H1 (cell line): ENCODE measurements at regions not wholly inside any gene's neighbourhood (a gene's known extent, or its start where the extent isn't known, plus 50 kb on each side); places are given as distances from the start of the nearest gene placed in this dataset.

Experiments
- CTCF ChIA-PET: fragments of 300-600 bp; sonication (Branson Sonifier 250); formaldehyde crosslinking; loops from one replicate; lab custom pipeline; 2021; ENCODE audit not compliant: partially characterized antibody; lab: Charles Lee
- POLR2A ChIA-PET: fragments of 300-600 bp; sonication (Branson Sonifier 250); formaldehyde crosslinking; loops from one replicate; lab custom pipeline; 2021; ENCODE audit warnings: inconsistent platforms; ENCODE audit not compliant: partially characterized antibody; lab: Charles Lee
- DNase-seq, 2 experiments: peaks; one replicate each; pipeline versions ENCODE4 v3.0.0 to v3.0.0-alpha.2; 2010 to 2022; ENCODE audit warnings: low spot score in 2 of 2, low read depth in 1 of 2, mixed read lengths in 1 of 2
- FAIRE-seq: peaks from 2 replicates; lab custom pipeline; 2011; peaks lifted over from hg19 to GRCh38; lab: Jason Lieb, UNC
- H2AFZ ChIP-seq: 2 replicates; pipeline ENCODE4 v1.8.1; 2012; ENCODE audit warnings: low read length, inconsistent platforms
- H2AK5ac ChIP-seq: 2 replicates; pipeline ENCODE4 v1.6.1; 2013; ENCODE audit warnings: low read depth, low read length
- H2BK120ac ChIP-seq: replicated peaks from 2 replicates; pipeline ENCODE3; 2013; ENCODE audit warnings: low read depth, low read length, inconsistent platforms
- H2BK12ac ChIP-seq: 2 replicates; pipeline ENCODE4 v1.6.1; 2013; ENCODE audit warnings: low read depth, low read length
- H2BK15ac ChIP-seq: 2 replicates; pipeline ENCODE4 v1.6.1; 2013; ENCODE audit warnings: low read length
- H2BK20ac ChIP-seq: 2 replicates; pipeline ENCODE4 v1.6.1; 2013; ENCODE audit warnings: low read length
- H2BK5ac ChIP-seq: 2 replicates; pipeline ENCODE4 v1.6.1; 2013; ENCODE audit warnings: low read depth, low read length
- H3K14ac ChIP-seq: 2 replicates; pipeline ENCODE4 v1.6.1; 2013; ENCODE audit warnings: inconsistent platforms; ENCODE audit not compliant: insufficient read length
- H3K18ac ChIP-seq: 2 replicates; pipeline ENCODE4 v1.6.1; 2013; ENCODE audit warnings: low read length; ENCODE audit errors: extremely low read depth
- H3K23ac ChIP-seq: 2 replicates; pipeline ENCODE4 v1.6.1; 2013; ENCODE audit warnings: inconsistent platforms; ENCODE audit not compliant: insufficient read length
- H3K23me2 ChIP-seq: 2 replicates; pipeline ENCODE4 v1.6.1; 2013; ENCODE audit warnings: low read depth, low read length
- H3K27ac ChIP-seq: 2 replicates; pipeline ENCODE4 v1.6.1; 2011; ENCODE audit warnings: low read depth, low read length, inconsistent platforms
- H3K27me3 ChIP-seq, 4 experiments: replicated peaks in 1 of 4; 1 replicate in 1 of 4; 2 replicates in 3 of 4; pipeline versions ENCODE4 v1.6.1 to v1.8.1; 2011 to 2013; ENCODE audit warnings: low read length in 3 of 4, mild to moderate bottlenecking in 3 of 4, inconsistent platforms in 2 of 4, mixed read lengths in 2 of 4, moderate library complexity in 1 of 4; ENCODE audit not compliant: control insufficient read depth in 3 of 4, insufficient read depth in 3 of 4; ENCODE audit errors: extremely low read depth in 1 of 4
- H3K36me3 ChIP-seq, 4 experiments: 2 replicates each; pipeline versions ENCODE4 v1.6.1 to v1.8.1; 2011 to 2013; ENCODE audit warnings: mild to moderate bottlenecking in 4 of 4, low read length in 3 of 4, moderate library complexity in 2 of 4, control low read depth in 1 of 4, inconsistent platforms in 1 of 4; ENCODE audit not compliant: insufficient read depth in 4 of 4, control insufficient read depth in 2 of 4
- H3K4ac ChIP-seq: replicated peaks from 2 replicates; pipeline ENCODE3; 2013; ENCODE audit warnings: low read length, low read depth, mixed read lengths, inconsistent platforms; ENCODE audit not compliant: insufficient read length
- H3K4me1 ChIP-seq, 4 experiments: replicated peaks in 1 of 4; 1 replicate in 1 of 4; 2 replicates in 3 of 4; pipeline versions ENCODE4 v1.6.1 to v1.8.1; 2011 to 2013; ENCODE audit warnings: low read length in 3 of 4, inconsistent platforms in 2 of 4, mixed read lengths in 1 of 4; ENCODE audit not compliant: insufficient read depth in 4 of 4, control insufficient read depth in 3 of 4
- H3K4me2 ChIP-seq, 2 experiments: 2 replicates each; pipeline versions ENCODE4 v1.6.1 to v1.8.1; 2011 to 2013; ENCODE audit warnings: low read depth in 2 of 2, low read length in 2 of 2, control low read depth in 1 of 2, inconsistent platforms in 1 of 2, mild to moderate bottlenecking in 1 of 2; ENCODE audit not compliant: insufficient read depth in 1 of 2
- H3K4me3 ChIP-seq, 4 experiments: fragments of 200-600, 300-600 bp in 1 of 4; sonication (generic), shearing (Covaris generic), sonication (Bioruptor Twin) in 1 of 4; 2 replicates each; pipeline versions ENCODE4 v1.5.1 to v1.8.1; 2011 to 2016; ENCODE audit warnings: low read length in 4 of 4, low read depth in 3 of 4, control low read depth in 2 of 4, inconsistent platforms in 2 of 4, mild to moderate bottlenecking in 2 of 4, mixed read lengths in 1 of 4, moderate library complexity in 1 of 4; ENCODE audit not compliant: insufficient read depth in 2 of 4; ENCODE audit errors: extremely low read depth in 1 of 4
- H3K56ac ChIP-seq: replicated peaks from 2 replicates; pipeline ENCODE3; 2013; ENCODE audit warnings: low read depth, mild to moderate bottlenecking, mixed read lengths, low read length, inconsistent platforms; ENCODE audit not compliant: insufficient read length
- H3K79me1 ChIP-seq: 2 replicates; pipeline ENCODE4 v1.6.1; 2013; ENCODE audit warnings: low read depth, low read length, control low read depth
- H3K79me2 ChIP-seq, 2 experiments: 2 replicates each; pipeline versions ENCODE4 v1.6.1 to v1.8.1; 2012 to 2013; ENCODE audit warnings: low read length in 2 of 2, mild to moderate bottlenecking in 2 of 2, inconsistent platforms in 1 of 2; ENCODE audit not compliant: insufficient read depth in 2 of 2, control insufficient read depth in 1 of 2
- H3K9ac ChIP-seq, 4 experiments: replicated peaks in 1 of 4; 1 replicate in 1 of 4; 2 replicates in 3 of 4; pipeline versions ENCODE4 v1.6.1 to v1.8.1; 2011 to 2013; ENCODE audit warnings: low read depth in 3 of 4, low read length in 3 of 4, control low read depth in 2 of 4, mild to moderate bottlenecking in 2 of 4, moderate library complexity in 2 of 4, inconsistent platforms in 1 of 4; ENCODE audit errors: extremely low read depth in 1 of 4
- H3K9me3 ChIP-seq, 2 experiments: 2 replicates each; pipeline versions ENCODE4 v1.6.1 to v1.8.1; 2012 to 2013; ENCODE audit warnings: mild to moderate bottlenecking in 2 of 2, moderate library complexity in 2 of 2, control low read depth in 1 of 2, inconsistent platforms in 1 of 2, low read depth in 1 of 2, low read length in 1 of 2, mixed read lengths in 1 of 2; ENCODE audit not compliant: insufficient read depth in 2 of 2
- H4K20me1 ChIP-seq, 2 experiments: replicated peaks in 1 of 2; 2 replicates each; pipeline versions ENCODE3 to v1.8.1; 2011 to 2013; ENCODE audit warnings: inconsistent platforms in 2 of 2, low read length in 2 of 2, mild to moderate bottlenecking in 1 of 2; ENCODE audit not compliant: insufficient read depth in 2 of 2, control insufficient read depth in 1 of 2
- H4K5ac ChIP-seq: 2 replicates; pipeline ENCODE4 v1.6.1; 2013; ENCODE audit warnings: low read length, low read depth, mixed read lengths, inconsistent platforms; ENCODE audit not compliant: insufficient read length
- H4K8ac ChIP-seq: 2 replicates; pipeline ENCODE4 v1.8.0; 2013; ENCODE audit warnings: mild to moderate bottlenecking, moderate library complexity, low read length, inconsistent platforms; ENCODE audit not compliant: insufficient read depth; ENCODE audit errors: extremely low read depth
- H4K91ac ChIP-seq: replicated peaks from 2 replicates; pipeline ENCODE3; 2013; ENCODE audit warnings: low read length, mixed read lengths, inconsistent platforms; ENCODE audit not compliant: insufficient read length
- WGBS, 2 experiments: shearing (Covaris generic) in 1 of 2; methylation state at CpG; one replicate each; pipeline versions ENCODE4 v1.1.6 to v1.1.7; 2013 to 2015; ENCODE audit warnings: low lambda C conversion rate in 2 of 2, mixed read lengths in 2 of 2, inconsistent platforms in 1 of 2, low coverage in 1 of 2, missing lambda C conversion rate in 1 of 2; ENCODE audit not compliant: insufficient replicate concordance in 2 of 2, insufficient coverage in 1 of 2, insufficient read length in 1 of 2; ENCODE audit errors: extremely low coverage in 1 of 2, missing lambda C conversion rate in 1 of 2; 5-methylcytosine and 5-hydroxymethylcytosine counted together
- TF ChIP-seq, protein P1 (sequence below): fragments of 300-600 bp; sonication (generic); IDR thresholded peaks from 2 replicates; pipeline ENCODE4 v1.7.1; 2012; ENCODE audit warnings: low read length, moderate library complexity, mild to moderate bottlenecking, inconsistent platforms; ENCODE audit not compliant: insufficient replicate concordance

GRCh38 chr2:144986691-144987090, 466.8 kb upstream of the ZEB2 start:
- H4K5ac ChIP-seq, result no peak overlapping the region
- no peak overlapping the region for H2AK5ac ChIP-seq
- H2BK5ac ChIP-seq, result no peak overlapping the region
- ChIA-PET POLR2A (no interaction called here), CTCF (no interaction called here)
- H3K18ac ChIP-seq, result no peak overlapping the region
- H3K9me3 ChIP-seq, result peaks cover 7% of the 10 kb centered on the region in 2 experiments; a peak in 2 of 4 replicates
- no peaks in the 10 kb centered on the region for H3K23me2 ChIP-seq
- H2BK12ac ChIP-seq, result no peak overlapping the region
- H3K4me1 ChIP-seq, result peaks cover 0 to 6% (median 0%) of the 10 kb centered on the region in 4 experiments; a peak in 1 of 7 replicates
- 100% methylated on average over 2 of the region's 2 CpGs; no CpG with 5 or more reads in 1 of the 2 experiments for WGBS, 2 experiments
- no peak for DNase-seq
- no peak overlapping the region for H3K4me2 ChIP-seq
- H3K27me3 ChIP-seq, result no peaks in the 10 kb centered on the region
- H3K4ac ChIP-seq, result no peak overlapping the region
- FAIRE-seq, result no peak
- no peak overlapping the region for H3K4me3 ChIP-seq
- H4K91ac ChIP-seq, result no peak overlapping the region
- H3K27ac ChIP-seq, result no peak overlapping the region
- H4K8ac ChIP-seq, result no peak overlapping the region
- H3K9ac ChIP-seq, result no peak overlapping the region
- no peaks in the 10 kb centered on the region for H4K20me1 ChIP-seq
- H3K23ac ChIP-seq, result no peak overlapping the region
- H3K79me2 ChIP-seq, result no peaks in the 10 kb centered on the region
- H3K36me3 ChIP-seq, result peaks cover 0 to 4% (median 0%) of the 10 kb centered on the region in 4 experiments; a peak in 3 of 8 replicates
- no peak overlapping the region for H2BK20ac ChIP-seq
- H3K79me1 ChIP-seq, result no peaks in the 10 kb centered on the region
- no peak overlapping the region for H2BK120ac ChIP-seq
- H3K14ac ChIP-seq, result no peak overlapping the region
- no peak overlapping the region for H3K56ac ChIP-seq
- no peak overlapping the region for H2BK15ac ChIP-seq
- H2AFZ ChIP-seq, result no peak overlapping the region
- TF ChIP-seq, protein P1, sequence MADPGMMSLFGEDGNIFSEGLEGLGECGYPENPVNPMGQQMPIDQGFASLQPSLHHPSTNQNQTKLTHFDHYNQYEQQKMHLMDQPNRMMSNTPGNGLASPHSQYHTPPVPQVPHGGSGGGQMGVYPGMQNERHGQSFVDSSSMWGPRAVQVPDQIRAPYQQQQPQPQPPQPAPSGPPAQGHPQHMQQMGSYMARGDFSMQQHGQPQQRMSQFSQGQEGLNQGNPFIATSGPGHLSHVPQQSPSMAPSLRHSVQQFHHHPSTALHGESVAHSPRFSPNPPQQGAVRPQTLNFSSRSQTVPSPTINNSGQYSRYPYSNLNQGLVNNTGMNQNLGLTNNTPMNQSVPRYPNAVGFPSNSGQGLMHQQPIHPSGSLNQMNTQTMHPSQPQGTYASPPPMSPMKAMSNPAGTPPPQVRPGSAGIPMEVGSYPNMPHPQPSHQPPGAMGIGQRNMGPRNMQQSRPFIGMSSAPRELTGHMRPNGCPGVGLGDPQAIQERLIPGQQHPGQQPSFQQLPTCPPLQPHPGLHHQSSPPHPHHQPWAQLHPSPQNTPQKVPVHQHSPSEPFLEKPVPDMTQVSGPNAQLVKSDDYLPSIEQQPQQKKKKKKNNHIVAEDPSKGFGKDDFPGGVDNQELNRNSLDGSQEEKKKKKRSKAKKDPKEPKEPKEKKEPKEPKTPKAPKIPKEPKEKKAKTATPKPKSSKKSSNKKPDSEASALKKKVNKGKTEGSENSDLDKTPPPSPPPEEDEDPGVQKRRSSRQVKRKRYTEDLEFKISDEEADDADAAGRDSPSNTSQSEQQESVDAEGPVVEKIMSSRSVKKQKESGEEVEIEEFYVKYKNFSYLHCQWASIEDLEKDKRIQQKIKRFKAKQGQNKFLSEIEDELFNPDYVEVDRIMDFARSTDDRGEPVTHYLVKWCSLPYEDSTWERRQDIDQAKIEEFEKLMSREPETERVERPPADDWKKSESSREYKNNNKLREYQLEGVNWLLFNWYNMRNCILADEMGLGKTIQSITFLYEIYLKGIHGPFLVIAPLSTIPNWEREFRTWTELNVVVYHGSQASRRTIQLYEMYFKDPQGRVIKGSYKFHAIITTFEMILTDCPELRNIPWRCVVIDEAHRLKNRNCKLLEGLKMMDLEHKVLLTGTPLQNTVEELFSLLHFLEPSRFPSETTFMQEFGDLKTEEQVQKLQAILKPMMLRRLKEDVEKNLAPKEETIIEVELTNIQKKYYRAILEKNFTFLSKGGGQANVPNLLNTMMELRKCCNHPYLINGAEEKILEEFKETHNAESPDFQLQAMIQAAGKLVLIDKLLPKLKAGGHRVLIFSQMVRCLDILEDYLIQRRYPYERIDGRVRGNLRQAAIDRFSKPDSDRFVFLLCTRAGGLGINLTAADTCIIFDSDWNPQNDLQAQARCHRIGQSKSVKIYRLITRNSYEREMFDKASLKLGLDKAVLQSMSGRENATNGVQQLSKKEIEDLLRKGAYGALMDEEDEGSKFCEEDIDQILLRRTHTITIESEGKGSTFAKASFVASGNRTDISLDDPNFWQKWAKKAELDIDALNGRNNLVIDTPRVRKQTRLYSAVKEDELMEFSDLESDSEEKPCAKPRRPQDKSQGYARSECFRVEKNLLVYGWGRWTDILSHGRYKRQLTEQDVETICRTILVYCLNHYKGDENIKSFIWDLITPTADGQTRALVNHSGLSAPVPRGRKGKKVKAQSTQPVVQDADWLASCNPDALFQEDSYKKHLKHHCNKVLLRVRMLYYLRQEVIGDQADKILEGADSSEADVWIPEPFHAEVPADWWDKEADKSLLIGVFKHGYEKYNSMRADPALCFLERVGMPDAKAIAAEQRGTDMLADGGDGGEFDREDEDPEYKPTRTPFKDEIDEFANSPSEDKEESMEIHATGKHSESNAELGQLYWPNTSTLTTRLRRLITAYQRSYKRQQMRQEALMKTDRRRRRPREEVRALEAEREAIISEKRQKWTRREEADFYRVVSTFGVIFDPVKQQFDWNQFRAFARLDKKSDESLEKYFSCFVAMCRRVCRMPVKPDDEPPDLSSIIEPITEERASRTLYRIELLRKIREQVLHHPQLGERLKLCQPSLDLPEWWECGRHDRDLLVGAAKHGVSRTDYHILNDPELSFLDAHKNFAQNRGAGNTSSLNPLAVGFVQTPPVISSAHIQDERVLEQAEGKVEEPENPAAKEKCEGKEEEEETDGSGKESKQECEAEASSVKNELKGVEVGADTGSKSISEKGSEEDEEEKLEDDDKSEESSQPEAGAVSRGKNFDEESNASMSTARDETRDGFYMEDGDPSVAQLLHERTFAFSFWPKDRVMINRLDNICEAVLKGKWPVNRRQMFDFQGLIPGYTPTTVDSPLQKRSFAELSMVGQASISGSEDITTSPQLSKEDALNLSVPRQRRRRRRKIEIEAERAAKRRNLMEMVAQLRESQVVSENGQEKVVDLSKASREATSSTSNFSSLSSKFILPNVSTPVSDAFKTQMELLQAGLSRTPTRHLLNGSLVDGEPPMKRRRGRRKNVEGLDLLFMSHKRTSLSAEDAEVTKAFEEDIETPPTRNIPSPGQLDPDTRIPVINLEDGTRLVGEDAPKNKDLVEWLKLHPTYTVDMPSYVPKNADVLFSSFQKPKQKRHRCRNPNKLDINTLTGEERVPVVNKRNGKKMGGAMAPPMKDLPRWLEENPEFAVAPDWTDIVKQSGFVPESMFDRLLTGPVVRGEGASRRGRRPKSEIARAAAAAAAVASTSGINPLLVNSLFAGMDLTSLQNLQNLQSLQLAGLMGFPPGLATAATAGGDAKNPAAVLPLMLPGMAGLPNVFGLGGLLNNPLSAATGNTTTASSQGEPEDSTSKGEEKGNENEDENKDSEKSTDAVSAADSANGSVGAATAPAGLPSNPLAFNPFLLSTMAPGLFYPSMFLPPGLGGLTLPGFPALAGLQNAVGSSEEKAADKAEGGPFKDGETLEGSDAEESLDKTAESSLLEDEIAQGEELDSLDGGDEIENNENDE, result no peak
